NT2/D1 (cell line): ENCODE measurements at regions not wholly inside any gene's neighbourhood (a gene's known extent, or its start where the extent isn't known, plus 50 kb on each side); places are given as distances from the start of the nearest gene placed in this dataset.

Source experiments
- DNase-seq: peaks from one replicate; pipeline ENCODE4 v3.0.0-alpha.2; 2011; ENCODE audit warnings: low read depth, low spot score
- H3K27me3 ChIP-seq: 2 replicates; pipeline ENCODE4 v1.6.0; 2011; ENCODE audit warnings: mild to moderate bottlenecking; ENCODE audit not compliant: insufficient read length, insufficient read depth
- H3K36me3 ChIP-seq: 2 replicates; pipeline ENCODE4 v1.6.1; 2011; ENCODE audit warnings: mild to moderate bottlenecking, low read length, mixed read lengths; ENCODE audit not compliant: insufficient read depth, insufficient read length
- H3K4me1 ChIP-seq: 2 replicates; pipeline ENCODE4 v1.5.1; 2011; ENCODE audit not compliant: insufficient read depth, insufficient read length
- H3K4me3 ChIP-seq: 2 replicates; pipeline ENCODE4 v1.5.1; 2011; ENCODE audit warnings: low read depth; ENCODE audit not compliant: insufficient read length
- H3K9ac ChIP-seq: 2 replicates; pipeline ENCODE4 v1.6.0; 2011; ENCODE audit warnings: low read depth; ENCODE audit not compliant: insufficient read length
- H3K9me3 ChIP-seq: 2 replicates; pipeline ENCODE4 v1.5.1; 2011; ENCODE audit warnings: mild to moderate bottlenecking, low read length; ENCODE audit not compliant: insufficient read depth
- SUZ12 ChIP-seq: IDR thresholded peaks from 2 replicates; pipeline ENCODE4 v1.6.1; 2011; ENCODE audit not compliant: insufficient read length, insufficient read depth; ENCODE audit errors: extremely low read depth
- YY1 ChIP-seq: IDR thresholded peaks from 2 replicates; pipeline ENCODE4 v1.6.1; 2011; ENCODE audit not compliant: insufficient read length, insufficient read depth
- ZNF274 ChIP-seq: IDR thresholded peaks from 2 replicates; pipeline ENCODE4 v1.6.1; 2011; ENCODE audit warnings: mild to moderate bottlenecking, low read depth, low read length

- no peak for TF ChIP-seq YY1
- TF ChIP-seq ZNF274: no peak
- no peak for TF ChIP-seq SUZ12
- no peaks in the 10 kb centered on the region for H3K27me3 ChIP-seq
- H3K9me3 ChIP-seq: peaks cover 6% of the 10 kb centered on the region; the same call in 1 of the 2 replicates
- H3K9ac ChIP-seq: no peak overlapping the region
- DNase-seq: no peak
- H3K36me3 ChIP-seq: no peaks in the 10 kb centered on the region
- peaks cover 2% of the 10 kb centered on the region for H3K4me1 ChIP-seq
- H3K4me3 ChIP-seq: no peak overlapping the region
Measured at GRCh38 chr12:116390401-116391335, 113.2 kb upstream of the MED13L start.

- no peaks in the 10 kb centered on the region for H3K36me3 ChIP-seq
- H3K9me3 ChIP-seq: peaks cover 6% of the 10 kb centered on the region; the same call in 1 of the 2 replicates
- H3K9ac ChIP-seq: no peak overlapping the region
- no peaks in the 10 kb centered on the region for H3K27me3 ChIP-seq
- peaks cover 2% of the 10 kb centered on the region for H3K4me1 ChIP-seq
- TF ChIP-seq YY1 (no peak), SUZ12 (no peak)
- no peak for DNase-seq
- no peak overlapping the region for H3K4me3 ChIP-seq
Measured at GRCh38 chr12:116391501-116391900, 114.0 kb upstream of the MED13L start.

GRCh38 chr12:116392061-116392460 lies 114.6 kb upstream of the MED13L start:
- no peaks in the 10 kb centered on the region for H3K27me3 ChIP-seq
- peaks cover 2% of the 10 kb centered on the region for H3K4me1 ChIP-seq
- H3K36me3 ChIP-seq: no peaks in the 10 kb centered on the region
- DNase-seq: no peak
- no peak overlapping the region for H3K4me3 ChIP-seq
- no peak overlapping the region for H3K9ac ChIP-seq
- TF ChIP-seq SUZ12 (no peak), ZNF274 (no peak), YY1 (no peak)
- peaks cover 6% of the 10 kb centered on the region; the same call in 1 of the 2 replicates for H3K9me3 ChIP-seq

GRCh38 chr12:116393255-116393654 lies 115.8 kb upstream of the MED13L start:
- no peak for TF ChIP-seq YY1
- TF ChIP-seq SUZ12: no peak
- TF ChIP-seq ZNF274: no peak
- no peak overlapping the region for H3K9ac ChIP-seq
- H3K4me1 ChIP-seq: peaks cover 2% of the 10 kb centered on the region
- H3K4me3 ChIP-seq: no peak overlapping the region
- H3K27me3 ChIP-seq: no peaks in the 10 kb centered on the region
- H3K36me3 ChIP-seq: no peaks in the 10 kb centered on the region
- H3K9me3 ChIP-seq: peaks cover 6% of the 10 kb centered on the region; the same call in 1 of the 2 replicates
- DNase-seq: no peak

GRCh38 chr12:116393859-116394650 lies 116.6 kb upstream of the MED13L start:
- H3K4me1 ChIP-seq: peaks cover 2% of the 10 kb centered on the region
- TF ChIP-seq ZNF274 (no peak), SUZ12 (no peak), YY1 (no peak)
- H3K9me3 ChIP-seq: peaks cover 6% of the 10 kb centered on the region; the same call in 1 of the 2 replicates
- DNase-seq: no peak
- no peak overlapping the region for H3K9ac ChIP-seq
- H3K27me3 ChIP-seq: no peaks in the 10 kb centered on the region
- H3K4me3 ChIP-seq: no peak overlapping the region
- H3K36me3 ChIP-seq: no peaks in the 10 kb centered on the region

- no peak for DNase-seq
- Histone ChIP-seq H3K36me3 (no peaks in the 10 kb centered on the region), H3K9me3 (peaks cover 6% of the 10 kb centered on the region; the same call in 1 of the 2 replicates), H3K4me3 (no peak overlapping the region), H3K27me3 (no peaks in the 10 kb centered on the region), H3K9ac (no peak overlapping the region), H3K4me1 (peaks cover 2% of the 10 kb centered on the region)
- no peak for TF ChIP-seq ZNF274
- no peak for TF ChIP-seq YY1
- TF ChIP-seq SUZ12: no peak
Measured at GRCh38 chr12:116395396-116395795, 117.9 kb upstream of the MED13L start.

- no peak overlapping the region for H3K9ac ChIP-seq
- no peak for DNase-seq
- no peaks in the 10 kb centered on the region for H3K4me1 ChIP-seq
- H3K4me3 ChIP-seq: no peak overlapping the region
- no peaks in the 10 kb centered on the region for H3K36me3 ChIP-seq
- no peak for TF ChIP-seq ZNF274
- no peak for TF ChIP-seq SUZ12
- no peak for TF ChIP-seq YY1
- H3K9me3 ChIP-seq: peaks cover 7% of the 10 kb centered on the region; the same call in 1 of the 2 replicates
- H3K27me3 ChIP-seq: no peaks in the 10 kb centered on the region
Measured at GRCh38 chr12:116397148-116397547, 119.7 kb upstream of the MED13L start.
